SK-N-SH (cell line): ENCODE measurements at regions not wholly inside any gene's neighbourhood (a gene's known extent, or its start where the extent isn't known, plus 50 kb on each side); places are given as distances from the start of the nearest gene placed in this dataset.

ENCODE experiments used
- CTCF ChIA-PET: fragments of 300-600, 350-600 bp; formaldehyde crosslinking; extraction: SDS; loops from one replicate; lab custom pipeline; 2021; lab: Yijun Ruan, JAX
- POLR2A ChIA-PET: fragments of 350-600 bp; sonication (Branson Sonifier 250); formaldehyde crosslinking; extraction: SDS; loops from one replicate; lab custom pipeline; 2020; ENCODE audit warnings: antibody characterized with exemption, inconsistent platforms; lab: Yijun Ruan, JAX
- DNase-seq: peaks from one replicate; pipeline ENCODE4 v3.0.0; 2012
- H2AFZ ChIP-seq: fragments of 200-600 bp; sonication (generic); 2 replicates; pipeline ENCODE4 v1.8.1; 2016; ENCODE audit warnings: antibody characterized with exemption, mild to moderate bottlenecking, low read depth
- H3F3A ChIP-seq: fragments of 200-600 bp; sonication (generic); replicated peaks from 2 replicates; pipeline ENCODE3; 2016; ENCODE audit warnings: antibody characterized with exemption, mild to moderate bottlenecking; ENCODE audit not compliant: insufficient read depth
- H3K27ac ChIP-seq, 2 experiments: fragments of 200-500 bp in 1 of 2; fragments of 200-600 bp in 1 of 2; sonication (Bioruptor generic) in 1 of 2; sonication (generic), shearing (Covaris generic) in 1 of 2; 2 replicates each; pipeline versions ENCODE4 v1.5.1 to v1.6.1; 2014 to 2016; ENCODE audit warnings: low read depth in 2 of 2, inconsistent platforms in 1 of 2, low read length in 1 of 2, mild to moderate bottlenecking in 1 of 2, mixed read lengths in 1 of 2
- H3K27me3 ChIP-seq: fragments of 200-600 bp; sonication (generic), shearing (Covaris generic); 2 replicates; pipeline ENCODE4 v1.6.1; 2016; ENCODE audit warnings: mixed run types; ENCODE audit not compliant: insufficient read depth
- H3K36me3 ChIP-seq, 2 experiments: fragments of 200-500 bp in 1 of 2; fragments of 200-600 bp in 1 of 2; sonication (Bioruptor generic) in 1 of 2; sonication (generic) in 1 of 2; replicated peaks in 1 of 2; 2 replicates each; pipeline versions ENCODE3 to v1.5.1; 2014 to 2016; ENCODE audit warnings: low read length in 1 of 2, mild to moderate bottlenecking in 1 of 2; ENCODE audit not compliant: insufficient read depth in 2 of 2, control insufficient read depth in 1 of 2
- H3K4me1 ChIP-seq, 2 experiments: fragments of 200-500 bp in 1 of 2; fragments of 200-600 bp in 1 of 2; sonication (Bioruptor generic) in 1 of 2; sonication (generic), shearing (Covaris generic) in 1 of 2; 2 replicates each; pipeline versions ENCODE4 v1.5.1 to v1.6.1; 2014 to 2016; ENCODE audit warnings: low read depth in 1 of 2, low read length in 1 of 2, mixed run types in 1 of 2; ENCODE audit not compliant: insufficient read depth in 2 of 2, control insufficient read depth in 1 of 2
- H3K4me2 ChIP-seq: fragments of 200-600 bp; sonication (generic), shearing (Covaris generic); 2 replicates; pipeline ENCODE4 v1.6.1; 2017; ENCODE audit warnings: mixed run types
- H3K4me3 ChIP-seq, 2 experiments: fragments of 200-500 bp in 1 of 2; fragments of 200-600 bp in 1 of 2; sonication (Bioruptor generic) in 1 of 2; sonication (generic), shearing (Covaris generic) in 1 of 2; 2 replicates each; pipeline versions ENCODE4 v1.5.1 to v1.8.1; 2014 to 2016; ENCODE audit warnings: low read depth in 2 of 2, inconsistent platforms in 1 of 2, low read length in 1 of 2, mild to moderate bottlenecking in 1 of 2, mixed read lengths in 1 of 2, moderate library complexity in 1 of 2
- H3K79me2 ChIP-seq: fragments of 200-600 bp; sonication (generic); 2 replicates; pipeline ENCODE4 v1.8.1; 2017; ENCODE audit warnings: mild to moderate bottlenecking; ENCODE audit not compliant: insufficient read depth
- H3K9ac ChIP-seq: fragments of 200-600 bp; sonication (generic); 2 replicates; pipeline ENCODE4 v1.6.1; 2017; ENCODE audit warnings: mixed run types
- H3K9me2 ChIP-seq: fragments of 200-600 bp; sonication (generic); 2 replicates; pipeline ENCODE4 v1.6.1; 2017; ENCODE audit warnings: mixed run types
- H3K9me3 ChIP-seq: fragments of 200-600 bp; sonication (generic); 2 replicates; pipeline ENCODE4 v1.6.1; 2017; ENCODE audit warnings: mixed run types, mild to moderate bottlenecking, moderate library complexity
- H4K20me1 ChIP-seq: fragments of 200-600 bp; sonication (generic); 2 replicates; pipeline ENCODE4 v1.6.1; 2017; ENCODE audit warnings: mild to moderate bottlenecking, mixed run types; ENCODE audit not compliant: insufficient read depth
- CHD2 ChIP-seq: fragments of 150-350 bp; IDR thresholded peaks from 2 replicates; pipeline ENCODE4 v1.6.1; 2018; ENCODE audit warnings: low read length; ENCODE audit not compliant: partially characterized antibody
- CTCF ChIP-seq: fragments of 200-600 bp; sonication (generic); IDR thresholded peaks from 2 replicates; pipeline ENCODE4 v1.6.1; 2017; ENCODE audit warnings: antibody characterized with exemption, mild to moderate bottlenecking, moderate library complexity
- EZH2phosphoT487 ChIP-seq: fragments of 200-600 bp; sonication (generic); IDR thresholded peaks from 2 replicates; pipeline ENCODE4 v1.6.1; 2017; ENCODE audit warnings: low read depth, mixed run types, mild to moderate bottlenecking, antibody characterized with exemption, moderate library complexity, borderline replicate concordance
- FOXM1 ChIP-seq: IDR thresholded peaks from 2 replicates; pipeline ENCODE4 v1.4.0; 2012; ENCODE audit warnings: low read depth, mild to moderate bottlenecking
- MEF2A ChIP-seq: IDR thresholded peaks from 2 replicates; pipeline ENCODE4 v1.4.0; 2012; ENCODE audit warnings: low read depth, borderline replicate concordance
- MXI1 ChIP-seq: IDR thresholded peaks from 2 replicates; pipeline ENCODE4 v1.6.1; 2012; ENCODE audit warnings: mild to moderate bottlenecking, low read depth, low read length, improper control_type of control experiment
- NFIC ChIP-seq: IDR thresholded peaks from 2 replicates; pipeline ENCODE4 v1.4.0; 2012; ENCODE audit warnings: borderline replicate concordance
- NRF1 ChIP-seq: IDR thresholded peaks from 2 replicates; pipeline ENCODE4 v1.6.1; 2012; ENCODE audit warnings: low read depth, mild to moderate bottlenecking, low read length
- RAD21 ChIP-seq: IDR thresholded peaks from 2 replicates; pipeline ENCODE4 v1.6.1; 2012; ENCODE audit warnings: mild to moderate bottlenecking, low read length
- RCOR1 ChIP-seq: fragments of 150-350 bp; IDR thresholded peaks from 2 replicates; pipeline ENCODE4 v1.6.1; 2017; ENCODE audit warnings: antibody characterized with exemption, low read length
- RFX5 ChIP-seq: IDR thresholded peaks from 2 replicates; pipeline ENCODE4 v1.6.1; 2012; ENCODE audit warnings: mild to moderate bottlenecking, improper control_type of control experiment, low read length
- SIN3A ChIP-seq: IDR thresholded peaks from 2 replicates; pipeline ENCODE4 v1.6.1; 2012; ENCODE audit warnings: low read depth, mild to moderate bottlenecking, low read length, moderate library complexity, borderline replicate concordance
- SMC3 ChIP-seq: IDR thresholded peaks from 2 replicates; pipeline ENCODE4 v1.6.1; 2012; ENCODE audit warnings: low read depth, low read length, improper control_type of control experiment
- TAF1 ChIP-seq: IDR thresholded peaks from 2 replicates; pipeline ENCODE4 v1.6.1; 2012; ENCODE audit warnings: low read depth, mild to moderate bottlenecking, low read length, moderate library complexity, borderline replicate concordance
- TCF12 ChIP-seq: IDR thresholded peaks from 2 replicates; pipeline ENCODE4 v1.4.0; 2012
- WGBS: methylation state at CpG from one replicate; pipeline ENCODE4 v1.1.6; 2017; ENCODE audit warnings: low lambda C conversion rate; 5-methylcytosine and 5-hydroxymethylcytosine counted together
- TF ChIP-seq, protein P1 (sequence below): IDR thresholded peaks from 2 replicates; pipeline ENCODE4 v1.4.0; 2012; ENCODE audit warnings: low read depth, borderline replicate concordance
- TF ChIP-seq, protein P2 (sequence below): IDR thresholded peaks from 2 replicates; pipeline ENCODE4; 2012

DNA sequence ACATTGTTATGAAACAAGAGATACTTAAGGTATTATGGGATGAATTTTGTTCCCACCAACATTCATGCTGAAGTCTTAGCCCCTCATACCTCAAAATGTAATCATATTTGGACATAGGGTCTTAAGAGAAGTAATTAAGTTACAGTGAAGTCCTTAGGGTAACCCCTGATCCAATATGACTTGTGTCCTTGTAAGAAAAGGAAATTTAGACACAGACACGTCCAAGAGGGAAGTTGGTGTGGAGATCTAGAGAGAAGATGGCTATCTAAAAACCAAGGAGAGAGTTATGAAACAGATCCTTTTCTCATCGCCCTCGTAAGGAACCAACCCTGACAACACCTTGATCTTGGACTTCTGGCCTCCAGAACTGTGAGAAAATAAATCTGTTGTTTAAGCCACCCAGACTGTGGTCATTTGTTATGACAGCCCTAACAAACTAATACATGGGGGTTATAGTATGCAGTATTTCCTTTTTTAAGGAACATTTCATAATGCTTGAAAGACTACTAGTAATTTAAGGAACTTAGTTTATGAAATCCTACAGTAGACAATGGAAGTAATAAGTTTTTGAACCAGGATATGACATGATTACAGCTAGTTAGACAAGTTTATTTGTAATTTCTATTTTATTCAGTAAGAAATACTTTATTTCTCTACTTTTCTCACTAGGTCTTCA is 875.5 kb upstream of the ADGRL2 start:
- Histone ChIP-seq H3K4me1 (no peaks in the 10 kb centered on the region), H2AFZ (no peak overlapping the region), H3F3A (no peaks in the 10 kb centered on the region), H3K27ac (no peak overlapping the region), H3K4me2 (no peak overlapping the region), H3K27me3 (no peaks in the 10 kb centered on the region), H3K79me2 (no peaks in the 10 kb centered on the region), H3K9me3 (no peaks in the 10 kb centered on the region), H3K9me2 (no peaks in the 10 kb centered on the region), H3K9ac (no peak overlapping the region), H3K4me3 (no peak overlapping the region), H4K20me1 (no peaks in the 10 kb centered on the region), H3K36me3 (no peaks in the 10 kb centered on the region)
- POLR2A ChIA-PET: no interaction called here
- CTCF ChIA-PET: no interaction called here
- DNase-seq: no peak
- 70% methylated on average over 3 of the region's 3 CpGs for WGBS
- TF ChIP-seq NRF1 (no peak), SIN3A (no peak), MXI1 (no peak), EZH2phosphoT487 (no peak), MEF2A (no peak), SMC3 (no peak), RCOR1 (no peak), RAD21 (no peak), TCF12 (no peak), CHD2 (no peak), TAF1 (no peak), FOXM1 (no peak), RFX5 (no peak), NFIC (no peak), CTCF (no peak)
- TF ChIP-seq, protein P1, sequence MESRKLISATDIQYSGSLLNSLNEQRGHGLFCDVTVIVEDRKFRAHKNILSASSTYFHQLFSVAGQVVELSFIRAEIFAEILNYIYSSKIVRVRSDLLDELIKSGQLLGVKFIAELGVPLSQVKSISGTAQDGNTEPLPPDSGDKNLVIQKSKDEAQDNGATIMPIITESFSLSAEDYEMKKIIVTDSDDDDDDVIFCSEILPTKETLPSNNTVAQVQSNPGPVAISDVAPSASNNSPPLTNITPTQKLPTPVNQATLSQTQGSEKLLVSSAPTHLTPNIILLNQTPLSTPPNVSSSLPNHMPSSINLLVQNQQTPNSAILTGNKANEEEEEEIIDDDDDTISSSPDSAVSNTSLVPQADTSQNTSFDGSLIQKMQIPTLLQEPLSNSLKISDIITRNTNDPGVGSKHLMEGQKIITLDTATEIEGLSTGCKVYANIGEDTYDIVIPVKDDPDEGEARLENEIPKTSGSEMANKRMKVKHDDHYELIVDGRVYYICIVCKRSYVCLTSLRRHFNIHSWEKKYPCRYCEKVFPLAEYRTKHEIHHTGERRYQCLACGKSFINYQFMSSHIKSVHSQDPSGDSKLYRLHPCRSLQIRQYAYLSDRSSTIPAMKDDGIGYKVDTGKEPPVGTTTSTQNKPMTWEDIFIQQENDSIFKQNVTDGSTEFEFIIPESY: no peak
- TF ChIP-seq, protein P2, sequence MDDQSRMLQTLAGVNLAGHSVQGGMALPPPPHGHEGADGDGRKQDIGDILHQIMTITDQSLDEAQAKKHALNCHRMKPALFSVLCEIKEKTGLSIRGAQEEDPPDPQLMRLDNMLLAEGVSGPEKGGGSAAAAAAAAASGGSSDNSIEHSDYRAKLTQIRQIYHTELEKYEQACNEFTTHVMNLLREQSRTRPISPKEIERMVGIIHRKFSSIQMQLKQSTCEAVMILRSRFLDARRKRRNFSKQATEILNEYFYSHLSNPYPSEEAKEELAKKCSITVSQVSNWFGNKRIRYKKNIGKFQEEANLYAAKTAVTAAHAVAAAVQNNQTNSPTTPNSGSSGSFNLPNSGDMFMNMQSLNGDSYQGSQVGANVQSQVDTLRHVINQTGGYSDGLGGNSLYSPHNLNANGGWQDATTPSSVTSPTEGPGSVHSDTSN: no peak
